SK-N-SH (cell line): ENCODE measurements at regions not wholly inside any gene's neighbourhood (a gene's known extent, or its start where the extent isn't known, plus 50 kb on each side); places are given as distances from the start of the nearest gene placed in this dataset.

Experiments
- ELF1 ChIP-seq: IDR thresholded peaks from 2 replicates; pipeline ENCODE4 v1.4.0; 2012
- EP300 ChIP-seq, 2 experiments: IDR thresholded peaks; 2 replicates each; pipeline versions ENCODE4 v1.4.0 to v1.6.1; 2012; ENCODE audit warnings: borderline replicate concordance in 1 of 2, low read depth in 1 of 2, low read length in 1 of 2
- MXI1 ChIP-seq: IDR thresholded peaks from 2 replicates; pipeline ENCODE4 v1.6.1; 2012; ENCODE audit warnings: mild to moderate bottlenecking, low read depth, low read length, improper control_type of control experiment
- NFIC ChIP-seq: IDR thresholded peaks from 2 replicates; pipeline ENCODE4 v1.4.0; 2012; ENCODE audit warnings: borderline replicate concordance
- REST ChIP-seq: IDR thresholded peaks from 2 replicates; pipeline ENCODE4 v1.6.1; 2012; ENCODE audit warnings: mild to moderate bottlenecking, low read depth, low read length, moderate library complexity
- TF ChIP-seq, protein P1 (sequence below): fragments of 200-600 bp; sonication (generic); IDR thresholded peaks from 2 replicates; pipeline ENCODE4 v1.6.1; 2017; ENCODE audit warnings: antibody characterized with exemption, mild to moderate bottlenecking, moderate library complexity

- TF ChIP-seq, protein P1, sequence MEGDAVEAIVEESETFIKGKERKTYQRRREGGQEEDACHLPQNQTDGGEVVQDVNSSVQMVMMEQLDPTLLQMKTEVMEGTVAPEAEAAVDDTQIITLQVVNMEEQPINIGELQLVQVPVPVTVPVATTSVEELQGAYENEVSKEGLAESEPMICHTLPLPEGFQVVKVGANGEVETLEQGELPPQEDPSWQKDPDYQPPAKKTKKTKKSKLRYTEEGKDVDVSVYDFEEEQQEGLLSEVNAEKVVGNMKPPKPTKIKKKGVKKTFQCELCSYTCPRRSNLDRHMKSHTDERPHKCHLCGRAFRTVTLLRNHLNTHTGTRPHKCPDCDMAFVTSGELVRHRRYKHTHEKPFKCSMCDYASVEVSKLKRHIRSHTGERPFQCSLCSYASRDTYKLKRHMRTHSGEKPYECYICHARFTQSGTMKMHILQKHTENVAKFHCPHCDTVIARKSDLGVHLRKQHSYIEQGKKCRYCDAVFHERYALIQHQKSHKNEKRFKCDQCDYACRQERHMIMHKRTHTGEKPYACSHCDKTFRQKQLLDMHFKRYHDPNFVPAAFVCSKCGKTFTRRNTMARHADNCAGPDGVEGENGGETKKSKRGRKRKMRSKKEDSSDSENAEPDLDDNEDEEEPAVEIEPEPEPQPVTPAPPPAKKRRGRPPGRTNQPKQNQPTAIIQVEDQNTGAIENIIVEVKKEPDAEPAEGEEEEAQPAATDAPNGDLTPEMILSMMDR: no peak
- TF ChIP-seq ELF1 (no peak), MXI1 (no peak), NFIC (no peak), EP300 (IDR thresholded peaks at IDR 0.05; ENCODE audit: borderline replicate concordance in 1 of 2, low read depth in 1 of 2, low read length in 1 of 2) (no peak), REST (no peak)
These were observed 440.4 kb downstream of the KIF20B start for GRCh38 chr10:90141791-90142190.
